Right ventricle myocardium superior (tissue), 1 donor: ENCODE measurements at regions not wholly inside any gene's neighbourhood (a gene's known extent, or its start where the extent isn't known, plus 50 kb on each side); places are given as distances from the start of the nearest gene placed in this dataset.

Source experiments
- ATAC-seq: fragments of 200-7000 bp; cut with Tn5 transposase; one replicate; pipeline ENCODE4 v1.9.1; 2020; ENCODE audit warnings: mild to moderate bottlenecking; ENCODE audit not compliant: poor library complexity
- DNase-seq: peaks from one replicate; pipeline ENCODE4 v3.0.0-alpha.2; 2020
- intact Hi-C: fragments of 100-400 bp; cut with DNase I; formaldehyde crosslinking; loops from one replicate; pipeline ENCODE4 v1.11.2; 2022
- donor health status: DM: no; HTN: yes; CAD: no; lungs with severe emphysema.

GRCh38 chr2:83579507-83579906 is 879.6 kb downstream of the SUCLG1 start:
- intact Hi-C loops = no loop called here
- no peak for DNase-seq
- no peak for ATAC-seq

GRCh38 chr2:83578405-83578804 is 880.7 kb downstream of the SUCLG1 start:
- ATAC-seq (no peak), DNase-seq (no peak)
- intact Hi-C loops = no loop called here

GRCh38 chr2:83574614-83575013 is 884.5 kb downstream of the SUCLG1 start:
- ATAC-seq (no peak), DNase-seq (no peak)
- intact Hi-C loops = no loop called here

DNA sequence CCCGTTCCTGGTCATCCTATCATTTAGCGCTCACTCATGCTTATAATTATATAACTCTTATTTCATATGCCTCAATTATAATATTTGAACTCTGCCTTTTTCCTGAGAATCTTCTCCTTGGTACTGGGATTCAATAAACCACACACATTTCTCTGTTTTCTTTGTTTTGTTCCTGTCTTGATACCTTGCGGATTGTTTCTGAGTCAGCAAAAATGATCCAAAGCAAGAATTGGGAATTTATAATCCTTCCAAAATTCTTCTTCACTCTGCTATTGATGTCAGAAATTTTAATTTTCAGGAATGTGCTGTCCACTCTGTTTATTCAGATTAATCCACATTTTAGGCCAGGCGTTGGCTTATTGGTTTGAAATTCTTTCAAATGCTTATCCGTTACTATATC is 886.0 kb downstream of the SUCLG1 start:
- DNase-seq (no peak), ATAC-seq (no peak)
- intact Hi-C loops = no loop called here

DNA sequence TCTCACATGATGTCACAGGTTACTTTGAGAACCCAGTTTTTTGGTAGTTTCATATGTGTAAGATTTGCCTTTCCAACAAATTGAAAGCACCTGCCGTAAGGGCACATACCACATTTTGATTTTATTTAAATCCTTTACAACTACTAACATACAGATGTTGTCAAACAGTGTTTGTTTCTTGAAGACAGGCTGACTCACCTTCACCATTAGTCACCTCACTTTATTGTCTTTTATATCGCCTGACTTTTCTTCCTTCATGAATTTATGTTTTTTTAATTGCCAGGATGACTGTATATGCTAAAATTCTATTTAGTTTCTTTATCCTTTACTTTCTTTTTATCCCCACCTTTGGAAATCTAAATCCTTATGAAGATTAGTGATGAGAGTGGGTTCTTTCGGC is 886.7 kb downstream of the SUCLG1 start:
- ATAC-seq = no peak
- no peak for DNase-seq
- intact Hi-C loops = no loop called here

- DNase-seq (no peak), ATAC-seq (no peak)
- intact Hi-C loops = no loop called here
These were observed 891.5 kb downstream of the SUCLG1 start for GRCh38 chr2:83567551-83567950.

DNA sequence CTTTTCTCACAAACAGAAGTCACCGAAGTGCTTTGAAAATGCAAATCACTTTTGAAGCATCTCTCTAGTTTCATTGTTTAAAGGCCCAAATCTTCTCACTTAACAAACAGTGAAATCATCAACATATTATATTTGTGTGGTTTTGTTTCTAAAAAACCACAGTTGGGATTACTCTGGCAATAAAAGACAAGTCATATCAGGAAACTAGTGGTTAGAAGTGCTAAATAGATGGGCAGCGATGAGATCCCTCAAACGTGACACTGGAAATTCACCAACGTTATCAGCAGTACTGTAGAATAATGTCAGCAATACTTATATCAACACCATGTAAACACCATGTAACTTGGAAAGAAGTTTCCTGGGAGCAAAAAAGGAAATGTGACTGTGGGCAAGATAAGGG is 893.5 kb downstream of the SUCLG1 start:
- intact Hi-C loops = no loop called here
- DNase-seq (no peak), ATAC-seq (no peak)

- DNase-seq (no peak), ATAC-seq (no peak)
These were observed 893.9 kb downstream of the SUCLG1 start for GRCh38 chr2:83565181-83565580.

DNA sequence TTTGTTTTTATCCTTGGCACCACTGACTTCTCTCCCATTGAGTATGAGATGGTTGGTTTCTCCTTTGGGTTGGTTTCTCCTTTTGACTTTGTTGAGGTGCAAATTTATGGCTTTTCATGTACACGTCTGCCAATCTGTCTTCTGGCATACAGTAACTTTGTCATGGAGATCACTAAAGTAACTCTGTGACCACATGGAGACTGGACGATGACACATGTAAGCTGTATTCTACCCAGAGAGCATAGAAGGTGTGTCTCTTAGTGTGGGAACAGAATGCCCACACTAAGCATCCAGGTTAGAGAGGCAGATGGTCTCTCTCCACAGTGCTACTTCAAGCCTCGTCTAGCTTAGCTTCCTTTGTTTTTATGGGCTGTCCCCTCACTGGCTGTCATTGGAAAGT is 897.5 kb downstream of the SUCLG1 start:
- ATAC-seq = no peak
- no peak for DNase-seq
- intact Hi-C loops = no loop called here

More at GRCh38 chr2:83565181-83565580, 893.9 kb downstream of the SUCLG1 start:
- intact Hi-C loops = no loop called here

- intact Hi-C loops = no loop called here
- DNase-seq = no peak
- ATAC-seq = no peak
These were observed 922.5 kb downstream of the SUCLG1 start for GRCh38 chr2:83536556-83536955.

DNA sequence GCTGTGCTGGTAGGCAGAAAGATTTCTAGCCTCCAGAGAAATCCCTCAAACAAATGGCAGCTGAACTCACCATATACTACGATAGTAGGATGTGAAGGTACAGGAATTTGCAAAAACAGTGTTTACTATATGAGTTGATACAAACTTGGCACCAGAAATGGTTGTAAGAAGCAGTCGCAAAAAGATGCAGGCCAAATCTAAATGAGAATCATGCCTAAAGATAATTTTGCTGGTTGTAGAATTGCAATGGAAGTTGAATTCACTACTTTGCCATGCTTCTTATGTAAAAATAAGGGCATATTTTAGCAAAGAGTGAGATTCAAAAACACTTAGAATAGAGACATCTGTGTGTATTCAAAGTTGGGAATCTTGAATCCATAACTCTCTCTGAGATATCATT is 924.7 kb downstream of the SUCLG1 start:
- intact Hi-C loops = no loop called here
- ATAC-seq (no peak), DNase-seq (no peak)

DNA sequence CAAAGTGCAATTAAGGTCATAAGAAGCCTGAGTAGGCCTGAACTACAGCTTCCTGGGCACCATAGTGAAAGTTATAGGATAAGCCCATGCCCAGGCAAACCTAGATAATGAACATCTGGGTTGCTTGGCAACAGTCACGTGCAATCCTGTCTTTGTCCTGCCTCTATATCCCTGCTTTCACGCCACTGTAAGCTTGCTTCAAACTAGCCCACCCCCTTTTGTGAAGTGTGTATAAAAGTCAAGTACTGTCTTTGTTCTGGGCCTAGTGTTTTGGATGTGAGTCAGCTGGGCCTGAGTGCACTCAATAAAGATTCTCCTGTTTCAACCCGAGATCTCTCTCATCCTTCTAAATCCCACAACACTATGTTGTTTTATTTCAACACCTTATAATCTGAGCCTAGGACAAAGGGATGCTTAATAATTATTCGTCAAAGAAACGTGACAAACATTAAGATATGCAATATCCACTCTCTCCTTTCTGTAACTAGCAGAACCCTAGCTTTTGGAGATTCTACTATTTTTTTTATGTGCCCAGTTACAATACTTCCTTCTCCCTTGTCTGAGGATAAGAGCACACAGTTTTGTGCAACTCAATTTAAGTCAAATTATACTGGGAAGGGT is 927.8 kb downstream of the SUCLG1 start:
- intact Hi-C loops = no loop called here
- no peak for DNase-seq
- ATAC-seq = no peak

DNA sequence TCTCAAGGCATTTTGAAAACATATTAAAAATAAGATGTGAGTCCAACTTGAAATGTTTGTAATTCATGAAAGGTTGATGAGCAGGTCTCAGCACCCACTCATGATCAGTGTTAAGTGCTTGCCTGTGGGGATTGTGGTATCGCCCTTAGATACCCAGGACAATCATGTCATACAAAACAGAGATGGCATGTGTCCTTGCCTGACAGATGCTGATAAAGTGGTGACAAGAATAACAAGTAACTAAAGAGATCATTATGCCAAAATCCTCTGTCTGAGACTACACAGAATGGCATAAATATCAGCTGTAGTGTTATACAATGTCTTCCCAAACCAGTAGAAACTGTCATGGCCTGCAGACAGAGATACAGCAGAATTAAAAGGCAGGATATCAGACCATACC is 930.3 kb downstream of the SUCLG1 start:
- intact Hi-C loops = no loop called here
- DNase-seq = no peak
- ATAC-seq = no peak

GRCh38 chr2:83522891-83523493 is 936.1 kb downstream of the SUCLG1 start:
- DNase-seq = no peak
- intact Hi-C loops = no loop called here
- ATAC-seq = no peak

DNA sequence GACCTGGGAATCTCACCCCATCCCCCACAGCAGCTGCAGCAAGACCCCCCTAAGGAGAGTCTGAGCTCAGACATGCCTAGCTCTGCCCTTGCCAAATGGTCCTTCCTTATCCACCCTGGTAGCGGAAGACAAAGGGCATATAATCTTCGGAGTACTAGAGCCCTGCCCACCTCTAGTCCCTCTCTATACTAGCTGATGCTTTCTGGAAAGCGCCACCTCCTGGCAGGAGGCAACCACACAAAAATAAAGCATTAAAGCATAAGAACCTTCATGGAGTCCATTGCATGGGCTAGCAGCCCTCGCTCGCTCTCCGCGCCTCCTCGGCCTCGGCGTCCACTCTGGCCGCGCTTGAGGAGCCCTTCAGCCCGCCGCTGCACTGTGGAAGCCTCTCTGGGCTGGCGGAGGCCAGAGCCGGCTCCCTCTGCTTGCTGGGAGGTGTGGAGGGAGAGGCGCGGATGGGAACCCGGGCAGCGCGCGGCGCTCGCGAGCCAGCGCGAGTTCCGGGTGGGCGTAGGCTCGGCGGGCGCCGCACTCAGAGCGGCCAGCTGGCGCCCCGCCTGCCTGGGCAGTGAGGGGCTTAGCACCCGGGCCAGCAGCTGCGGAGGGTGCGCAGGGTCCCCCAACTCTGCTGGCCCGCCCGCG is 941.2 kb downstream of the SUCLG1 start:
- DNase-seq (no peak), ATAC-seq (no peak)
- intact Hi-C loops = no loop called here

DNA sequence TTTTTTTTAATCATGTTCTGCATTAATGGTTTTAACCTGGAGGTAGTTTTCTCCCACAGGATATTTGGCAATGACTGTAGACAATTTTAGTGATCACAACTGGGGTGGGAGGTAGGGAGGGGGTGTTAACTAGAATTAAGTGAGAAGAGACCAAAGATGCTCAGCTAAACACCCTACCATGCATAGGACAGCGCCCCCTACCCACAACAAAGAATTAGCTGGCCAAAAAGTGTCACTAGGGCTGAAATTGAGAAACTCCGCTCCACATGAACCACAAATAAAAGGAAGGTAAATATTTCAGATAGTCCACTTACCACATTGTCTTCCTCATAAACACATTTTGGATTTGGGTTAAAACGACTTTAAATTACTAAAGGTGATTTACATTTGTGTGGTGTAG is 942.6 kb downstream of the SUCLG1 start:
- DNase-seq (no peak), ATAC-seq (no peak)
- intact Hi-C loops = no loop called here

DNA sequence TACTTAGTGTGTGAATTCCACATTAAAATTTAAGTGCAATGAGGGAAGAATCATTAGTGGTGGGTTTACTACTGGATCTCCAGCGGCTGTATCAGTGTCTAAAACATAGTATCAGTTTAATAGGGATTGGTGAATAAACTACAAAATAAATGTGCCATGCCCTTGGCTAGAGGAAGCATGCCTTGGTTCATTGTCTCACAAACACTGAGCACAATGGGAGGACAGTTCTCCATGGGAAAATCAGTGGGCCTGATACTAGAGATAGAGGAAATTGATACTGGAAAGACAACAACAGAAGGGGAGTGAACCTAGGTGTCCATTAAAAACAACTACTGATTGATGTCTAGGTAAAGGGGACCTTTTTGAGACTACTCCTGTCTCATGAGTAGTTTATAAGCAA is 971.6 kb downstream of the SUCLG1 start:
- intact Hi-C loops = no loop called here
- ATAC-seq (no peak), DNase-seq (no peak)

GRCh38 chr2:83481436-83481835 is 977.6 kb downstream of the SUCLG1 start:
- DNase-seq (no peak), ATAC-seq (no peak)
- intact Hi-C loops = no loop called here

GRCh38 chr2:83478037-83478436 is 981.0 kb downstream of the SUCLG1 start:
- no peak for DNase-seq
- intact Hi-C loops = no loop called here
- ATAC-seq = no peak

DNA sequence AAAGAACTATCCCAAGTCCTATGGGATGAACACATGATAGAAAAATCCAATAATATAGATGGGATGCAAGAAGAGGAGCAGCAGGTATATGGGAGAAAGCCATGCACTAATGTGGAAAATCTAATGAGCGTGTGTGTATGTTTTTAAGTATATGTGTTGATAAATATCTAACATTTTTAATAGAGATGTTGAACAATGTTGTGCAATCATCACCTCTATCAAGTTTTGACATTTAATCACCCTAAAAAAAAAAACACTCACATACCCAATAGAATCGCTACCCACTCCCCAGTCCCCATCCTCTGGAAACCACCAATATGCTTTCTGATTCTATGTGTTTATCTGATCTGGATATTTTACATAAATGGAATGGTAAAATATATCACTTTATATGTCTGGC is 983.7 kb downstream of the SUCLG1 start:
- DNase-seq = no peak
- no peak for ATAC-seq
- intact Hi-C loops = no loop called here

DNA sequence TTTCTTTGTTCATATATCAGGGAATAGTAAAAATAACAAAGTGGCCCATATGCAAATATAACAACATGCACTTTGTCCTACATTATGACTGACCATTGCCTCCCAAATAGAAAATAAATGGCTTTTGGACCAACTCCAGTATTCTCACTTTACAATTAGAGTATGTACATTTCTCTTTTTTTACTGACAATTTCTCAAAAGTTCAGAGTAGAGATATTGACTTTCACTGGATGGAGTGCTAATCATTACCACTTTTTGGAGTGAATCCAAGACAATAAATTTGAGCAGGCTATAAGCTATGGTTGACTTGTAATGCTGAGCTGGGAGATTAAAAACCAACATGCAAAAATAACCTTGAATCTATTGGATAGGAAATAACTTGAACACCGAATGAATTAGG is 987.4 kb downstream of the SUCLG1 start:
- no peak for ATAC-seq
- DNase-seq = no peak
- intact Hi-C loops = no loop called here
